Fibroblast of peridontal ligament (primary cell): ENCODE measurements at regions not wholly inside any gene's neighbourhood (a gene's known extent, or its start where the extent isn't known, plus 50 kb on each side); places are given as distances from the start of the nearest gene placed in this dataset.
"Not testable (repeated sequence)": the region's sequence is repeated elsewhere in the genome, so short reads cannot be mapped to it uniquely, and the experiment has no call there.

ENCODE experiments used
- DNase-seq: peaks from one replicate; pipeline ENCODE4 v3.0.0-alpha.2; 2010; ENCODE audit errors: extremely low read depth

- DNase-seq: no peak
Measured at GRCh38 chr18:70423120-70423519, 134.3 kb downstream of the SOCS6 start.

GRCh38 chr18:70422391-70422965, 133.6 kb downstream of the SOCS6 start:
- DNase-seq: no peak

- DNase-seq: peak; percentile 93
Measured at GRCh38 chr18:70421471-70422390, 132.9 kb downstream of the SOCS6 start.

GRCh38 chr18:70420146-70420898, 131.5 kb downstream of the SOCS6 start:
- DNase-seq: peak; percentile 63

GRCh38 chr18:70419526-70419925, 130.7 kb downstream of the SOCS6 start:
- DNase-seq: no peak

- no peak for DNase-seq
Measured at GRCh38 chr18:70418546-70419311, 129.9 kb downstream of the SOCS6 start.

GRCh38 chr18:70417847-70418246, 129.0 kb downstream of the SOCS6 start:
- DNase-seq: no peak

- no peak for DNase-seq
Measured at GRCh38 chr18:70416496-70416895, 127.7 kb downstream of the SOCS6 start.

- no peak for DNase-seq
Measured at GRCh38 chr18:70415823-70416488, 127.1 kb downstream of the SOCS6 start.

- DNase-seq: no peak
Measured at GRCh38 chr18:70414315-70414900, 125.6 kb downstream of the SOCS6 start.

- DNase-seq: no peak
Measured at GRCh38 chr18:70413455-70413854, 124.6 kb downstream of the SOCS6 start.

- DNase-seq: peak; percentile 60
Measured at GRCh38 chr18:70411876-70412435, 123.1 kb downstream of the SOCS6 start.

- DNase-seq: no peak
Measured at GRCh38 chr18:70411307-70411706, 122.5 kb downstream of the SOCS6 start.

GRCh38 chr18:70405052-70405451, 116.2 kb downstream of the SOCS6 start:
- no peak for DNase-seq

GRCh38 chr18:70400476-70400875, 111.6 kb downstream of the SOCS6 start:
- no peak for DNase-seq

- no peak for DNase-seq
Measured at GRCh38 chr18:70398076-70398475, 109.2 kb downstream of the SOCS6 start.

GRCh38 chr18:70397259-70397925, 108.5 kb downstream of the SOCS6 start:
- DNase-seq: peak; percentile 34

- DNase-seq: not testable (repeated sequence)
Measured at GRCh38 chr18:70395771-70396170, 106.9 kb downstream of the SOCS6 start.

GRCh38 chr18:70394672-70395071, 105.8 kb downstream of the SOCS6 start:
- no peak for DNase-seq
